ENCODE measurements at regions not wholly inside any gene's neighbourhood (a gene's known extent, or its start where the extent isn't known, plus 50 kb on each side); places are given as distances from the start of the nearest gene placed in this dataset.

DNA sequence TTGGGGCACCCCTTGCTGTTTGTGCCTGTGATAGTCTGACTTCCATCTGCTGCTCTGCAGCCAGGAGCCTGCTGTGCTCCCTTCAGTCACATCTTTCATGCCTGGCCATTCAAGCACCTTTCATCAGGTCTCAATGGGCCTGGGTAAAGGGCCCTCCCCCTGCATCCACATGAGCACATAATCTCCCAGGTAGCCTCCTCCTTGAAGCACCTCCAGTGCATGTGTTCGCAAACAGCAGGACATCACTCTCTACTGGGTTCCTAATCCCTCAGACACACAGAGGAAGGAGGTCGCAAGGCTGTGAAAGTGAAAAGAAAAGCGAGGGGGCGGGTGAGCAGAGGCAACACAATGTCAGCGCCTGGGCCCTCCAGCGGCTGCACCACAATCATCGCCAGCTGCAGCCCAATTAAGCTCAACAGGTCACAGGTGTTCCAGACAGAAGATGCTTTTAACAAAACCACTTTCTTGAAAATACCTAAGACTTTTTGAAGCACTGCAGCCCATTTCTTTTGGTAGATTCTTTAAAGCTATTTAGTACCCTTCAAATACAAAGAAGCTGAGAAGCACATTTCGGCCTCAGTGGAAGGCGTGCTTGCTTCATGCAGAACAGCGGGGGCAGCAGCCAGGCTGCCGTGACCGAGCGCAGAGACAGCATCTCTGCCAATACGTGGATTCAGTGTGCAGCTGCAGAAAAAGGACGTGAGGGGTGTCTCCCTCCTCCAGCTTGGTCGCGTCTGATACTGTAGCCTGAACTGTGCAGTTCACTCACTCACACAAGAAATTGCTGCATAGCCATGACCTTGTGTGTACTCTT, 92.2 kb upstream of the SPRY1 start:
- Histone ChIP-seq H3K9me3 (ENCODE audit: low read length) (no peaks in the 10 kb centered on the region), H3K4me2 (ENCODE audit: low read length) (peak overlapping the region; percentile 73), H2AFZ (ENCODE audit: low read length) (peak overlapping the region; percentile 38; the same call in 1 of the 2 replicates), H3K79me2 (ENCODE audit: insufficient read depth, low read depth, low read length) (no peaks in the 10 kb centered on the region), H3K9me2 (ENCODE audit: insufficient read depth, low read length) (no peaks in the 10 kb centered on the region), H3K36me3 (ENCODE audit: insufficient read depth, low read length) (no peaks in the 10 kb centered on the region), H3K4me3 (ENCODE audit: low read depth, low read length, poor library complexity, severe bottlenecking) (peak overlapping the region; percentile 47), H3K4me1 (ENCODE audit: insufficient read depth, low read length, poor library complexity, severe bottlenecking) (peaks cover 40% of the 10 kb centered on the region), H4K20me1 (ENCODE audit: insufficient read depth, low read length) (no peaks in the 10 kb centered on the region), H3K27ac (ENCODE audit: low read depth, low read length, poor library complexity, severe bottlenecking) (peak overlapping the region; percentile 65)
- DNase-seq (ENCODE audit: low spot score): peak; percentile 86
- TF ChIP-seq, protein P1, sequence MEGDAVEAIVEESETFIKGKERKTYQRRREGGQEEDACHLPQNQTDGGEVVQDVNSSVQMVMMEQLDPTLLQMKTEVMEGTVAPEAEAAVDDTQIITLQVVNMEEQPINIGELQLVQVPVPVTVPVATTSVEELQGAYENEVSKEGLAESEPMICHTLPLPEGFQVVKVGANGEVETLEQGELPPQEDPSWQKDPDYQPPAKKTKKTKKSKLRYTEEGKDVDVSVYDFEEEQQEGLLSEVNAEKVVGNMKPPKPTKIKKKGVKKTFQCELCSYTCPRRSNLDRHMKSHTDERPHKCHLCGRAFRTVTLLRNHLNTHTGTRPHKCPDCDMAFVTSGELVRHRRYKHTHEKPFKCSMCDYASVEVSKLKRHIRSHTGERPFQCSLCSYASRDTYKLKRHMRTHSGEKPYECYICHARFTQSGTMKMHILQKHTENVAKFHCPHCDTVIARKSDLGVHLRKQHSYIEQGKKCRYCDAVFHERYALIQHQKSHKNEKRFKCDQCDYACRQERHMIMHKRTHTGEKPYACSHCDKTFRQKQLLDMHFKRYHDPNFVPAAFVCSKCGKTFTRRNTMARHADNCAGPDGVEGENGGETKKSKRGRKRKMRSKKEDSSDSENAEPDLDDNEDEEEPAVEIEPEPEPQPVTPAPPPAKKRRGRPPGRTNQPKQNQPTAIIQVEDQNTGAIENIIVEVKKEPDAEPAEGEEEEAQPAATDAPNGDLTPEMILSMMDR (conservative IDR thresholded peaks at IDR 0.05; ENCODE audit: low read length): peak; percentile 66
- TF ChIP-seq EZH2phosphoT487 (IDR thresholded peaks at IDR 0.05; ENCODE audit: borderline replicate concordance, low read depth, low read length): no peak
- ChIA-PET POLR2A (interaction anchor here (0.5 to 7.9 kb wide), 13 partner anchors 9 to 501 kb away, joined by 3 to 39 read pairs (median 6); no protein-coding TSS in a partner anchor), CTCF (ENCODE audit: unreplicated experiment) (interaction anchor here (0.7 kb wide), 1 partner anchor 21 kb away, joined by 3 read pairs; no protein-coding TSS in a partner anchor)
- no TSS peak for BruUV-seq (replicated peaks)
- intact Hi-C loops (cut with micrococcal nuclease; ENCODE audit: unreplicated experiment): loop anchor here (1.0 kb wide), 2 partner anchors 59 to 60 kb away; no protein-coding TSS in a partner anchor

DNA sequence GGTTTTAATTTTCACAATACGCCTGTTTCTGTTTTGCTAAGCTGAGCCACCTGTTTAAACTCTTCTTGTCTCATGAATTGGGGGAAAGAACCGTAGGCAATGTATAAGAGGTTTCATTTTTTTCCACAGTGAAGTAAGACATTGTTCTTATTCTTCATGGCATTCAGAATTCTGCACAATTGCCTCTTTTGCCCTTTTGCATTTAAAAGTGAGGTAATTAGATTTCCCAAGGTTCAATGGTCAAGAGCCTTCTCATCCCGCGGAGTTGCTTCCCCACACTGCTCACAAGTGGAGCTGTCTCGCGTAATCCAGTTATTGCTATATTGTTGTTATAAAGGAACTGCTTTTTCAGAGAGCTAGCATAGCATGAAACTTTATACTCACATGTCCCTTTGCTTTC, 90.9 kb upstream of the SPRY1 start:
- Histone ChIP-seq H3K79me2 (ENCODE audit: insufficient read depth, low read depth, low read length) (no peaks in the 10 kb centered on the region), H3K27ac (ENCODE audit: low read depth, low read length, poor library complexity, severe bottlenecking) (no peak overlapping the region), H2AFZ (ENCODE audit: low read length) (no peak overlapping the region), H3K4me3 (ENCODE audit: low read depth, low read length, poor library complexity, severe bottlenecking) (no peak overlapping the region), H4K20me1 (ENCODE audit: insufficient read depth, low read length) (no peaks in the 10 kb centered on the region), H3K4me1 (ENCODE audit: insufficient read depth, low read length, poor library complexity, severe bottlenecking) (peaks cover 32% of the 10 kb centered on the region), H3K9me3 (ENCODE audit: low read length) (no peaks in the 10 kb centered on the region), H3K4me2 (ENCODE audit: low read length) (no peak overlapping the region), H3K36me3 (ENCODE audit: insufficient read depth, low read length) (no peaks in the 10 kb centered on the region), H3K9me2 (ENCODE audit: insufficient read depth, low read length) (no peaks in the 10 kb centered on the region)
- ChIA-PET POLR2A (interaction anchor here (0.7 to 7.9 kb wide), 9 partner anchors 8 to 1912 kb away, joined by 3 to 39 read pairs (median 5); no protein-coding TSS in a partner anchor), CTCF (ENCODE audit: unreplicated experiment) (no interaction called here)
- no peak for TF ChIP-seq EZH2phosphoT487 (IDR thresholded peaks at IDR 0.05; ENCODE audit: borderline replicate concordance, low read depth, low read length)
- TF ChIP-seq, protein P1 (conservative IDR thresholded peaks at IDR 0.05; ENCODE audit: low read length): no peak
- DNase-seq (ENCODE audit: low spot score): no peak
- no TSS peak for BruUV-seq (replicated peaks)
- intact Hi-C loops (cut with micrococcal nuclease; ENCODE audit: unreplicated experiment): no loop called here

DNA sequence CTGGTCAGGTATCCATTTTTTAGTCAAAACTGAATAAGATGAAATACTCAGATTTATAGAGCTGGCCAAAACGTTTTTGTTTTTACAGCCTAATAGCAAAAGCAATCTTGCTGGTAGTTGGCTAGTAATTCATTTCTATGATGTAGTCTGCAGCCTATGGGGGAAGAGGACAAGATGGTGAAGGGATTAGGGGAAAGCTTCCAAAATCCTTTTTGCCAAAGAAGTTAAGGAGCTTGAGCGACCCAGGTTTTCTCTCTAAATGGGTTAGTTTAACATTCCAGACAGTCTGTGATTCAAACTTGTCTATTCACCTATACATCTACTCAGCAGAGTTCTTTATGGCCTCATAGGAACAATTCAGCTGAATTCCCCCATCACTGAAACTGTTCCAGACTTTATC, 89.8 kb upstream of the SPRY1 start:
- CTCF ChIA-PET (ENCODE audit: unreplicated experiment): no interaction called here

More for the DNA sequence above, 89.8 kb upstream of the SPRY1 start:
- H3K4me1 ChIP-seq (ENCODE audit: insufficient read depth, low read length, poor library complexity, severe bottlenecking): peaks cover 30% of the 10 kb centered on the region
- no peaks in the 10 kb centered on the region for H3K9me2 ChIP-seq (ENCODE audit: insufficient read depth, low read length)
- no peak for DNase-seq (ENCODE audit: low spot score)
- TF ChIP-seq EZH2phosphoT487 (IDR thresholded peaks at IDR 0.05; ENCODE audit: borderline replicate concordance, low read depth, low read length): no peak
- TF ChIP-seq, protein P1 (conservative IDR thresholded peaks at IDR 0.05; ENCODE audit: low read length): no peak
- no peaks in the 10 kb centered on the region for H3K79me2 ChIP-seq (ENCODE audit: insufficient read depth, low read depth, low read length)
- H3K4me2 ChIP-seq (ENCODE audit: low read length): no peak overlapping the region
- POLR2A ChIA-PET: interaction anchor here (0.6 to 7.9 kb wide), 8 partner anchors 9 to 157 kb away, joined by 3 to 39 read pairs (median 5); no protein-coding TSS in a partner anchor
- no peaks in the 10 kb centered on the region for H3K9me3 ChIP-seq (ENCODE audit: low read length)
- H3K36me3 ChIP-seq (ENCODE audit: insufficient read depth, low read length): no peaks in the 10 kb centered on the region
- BruUV-seq (replicated peaks): no TSS peak
- no peak overlapping the region for H3K4me3 ChIP-seq (ENCODE audit: low read depth, low read length, poor library complexity, severe bottlenecking)
- intact Hi-C loops (cut with micrococcal nuclease; ENCODE audit: unreplicated experiment): no loop called here
- H2AFZ ChIP-seq (ENCODE audit: low read length): no peak overlapping the region
- no peak overlapping the region for H3K27ac ChIP-seq (ENCODE audit: low read depth, low read length, poor library complexity, severe bottlenecking)
- H4K20me1 ChIP-seq (ENCODE audit: insufficient read depth, low read length): no peaks in the 10 kb centered on the region

All from OCI-LY7 (cell line).